ENCODE measurements at regions not wholly inside any gene's neighbourhood (a gene's known extent, or its start where the extent isn't known, plus 50 kb on each side); places are given as distances from the start of the nearest gene placed in this dataset.

DNA sequence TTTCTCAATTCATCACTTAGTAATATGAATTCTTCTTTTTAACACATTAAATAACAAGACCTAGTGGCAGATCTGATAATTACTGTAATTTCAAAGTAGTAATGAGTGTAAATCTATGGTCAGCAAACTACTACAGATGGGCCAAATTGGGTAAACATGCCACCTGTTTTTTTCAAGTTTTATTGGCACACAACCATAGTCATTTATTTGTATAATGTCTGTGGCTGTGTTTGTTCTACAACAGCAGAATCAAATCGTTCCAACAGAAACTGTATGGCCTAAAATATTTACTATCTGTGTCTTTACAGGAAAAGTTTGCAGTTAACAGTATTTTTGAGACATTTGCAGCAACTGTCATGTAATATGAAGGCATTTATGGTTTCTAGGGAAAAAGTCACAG is 86.1 kb upstream of the EYA2 start:
- no peak overlapping the region for H2BK120ac ChIP-seq (ENCODE audit: low read depth, low read length)
- H3K18ac ChIP-seq (ENCODE audit: low read depth in 1 of 2, low read length in 2 of 2) = no peak overlapping the region
- H3K14ac ChIP-seq (ENCODE audit: low read length in 2 of 2) = no peak overlapping the region
- peaks cover 6 to 84% of the 10 kb centered on the region in 2 experiments for H3K27me3 ChIP-seq (ENCODE audit: control insufficient read depth in 1 of 2, insufficient read depth in 1 of 2, low read length in 2 of 2)
- no peaks in the 10 kb centered on the region for H3K79me1 ChIP-seq (replicated peaks; ENCODE audit: low read length, poor library complexity, severe bottlenecking)
- H3K27ac ChIP-seq (ENCODE audit: low read length, poor library complexity, severe bottlenecking) = no peak overlapping the region
- no CpG with 5 or more reads among the region's 1 CpG for WGBS
- H3K4me2 ChIP-seq (ENCODE audit: low read length, poor library complexity, severe bottlenecking) = no peak overlapping the region
- H4K91ac ChIP-seq (ENCODE audit: low read length) = no peak overlapping the region
- H3K4me1 ChIP-seq (ENCODE audit: control insufficient read depth, insufficient read depth, low read depth, low read length) = no peaks in the 10 kb centered on the region
- H2AFZ ChIP-seq (ENCODE audit: low read depth, low read length) = no peak overlapping the region
- no peak overlapping the region for H3K4me3 ChIP-seq (ENCODE audit: insufficient read depth in 1 of 2, low read depth in 1 of 2, low read length in 2 of 2)
- H3K36me3 ChIP-seq (ENCODE audit: control insufficient read depth in 1 of 2, insufficient read depth in 2 of 2, low read depth in 1 of 2, low read length in 2 of 2) = no peaks in the 10 kb centered on the region
- H4K8ac ChIP-seq (ENCODE audit: low read length) = no peak overlapping the region
- no peaks in the 10 kb centered on the region for H3K9me3 ChIP-seq (ENCODE audit: control insufficient read depth, low read length)
- H2BK12ac ChIP-seq (ENCODE audit: low read length in 2 of 2) = no peak overlapping the region
- H3K4ac ChIP-seq (ENCODE audit: low read depth in 1 of 2, low read length in 2 of 2) = no peak overlapping the region
- H3K23ac ChIP-seq (ENCODE audit: low read length in 2 of 2) = no peak overlapping the region
- H2BK5ac ChIP-seq (ENCODE audit: low read depth, low read length, poor library complexity, severe bottlenecking) = no peak overlapping the region
- no peak for DNase-seq
- H2AK5ac ChIP-seq (ENCODE audit: low read length, severe bottlenecking) = no peak overlapping the region
- H3K9ac ChIP-seq (ENCODE audit: low read length) = no peak overlapping the region
- no peak overlapping the region for H2BK15ac ChIP-seq (ENCODE audit: low read depth, poor library complexity, severe bottlenecking)

- Histone ChIP-seq H2BK12ac (ENCODE audit: low read length in 2 of 2) (no peak overlapping the region), H3K4me1 (ENCODE audit: control insufficient read depth, insufficient read depth, low read depth, low read length) (no peaks in the 10 kb centered on the region), H3K27ac (ENCODE audit: low read length, poor library complexity, severe bottlenecking) (no peak overlapping the region), H3K18ac (ENCODE audit: low read depth in 1 of 2, low read length in 2 of 2) (no peak overlapping the region), H2BK5ac (ENCODE audit: low read depth, low read length, poor library complexity, severe bottlenecking) (no peak overlapping the region), H3K9ac (ENCODE audit: low read length) (no peak overlapping the region), H4K91ac (ENCODE audit: low read length) (no peak overlapping the region), H2BK120ac (ENCODE audit: low read depth, low read length) (no peak overlapping the region), H2AFZ (ENCODE audit: low read depth, low read length) (no peak overlapping the region), H4K8ac (ENCODE audit: low read length) (no peak overlapping the region), H3K4me3 (ENCODE audit: insufficient read depth in 1 of 2, low read depth in 1 of 2, low read length in 2 of 2) (no peak overlapping the region), H3K14ac (ENCODE audit: low read length in 2 of 2) (no peak overlapping the region), H2BK15ac (ENCODE audit: low read depth, poor library complexity, severe bottlenecking) (no peak overlapping the region), H3K36me3 (ENCODE audit: control insufficient read depth in 1 of 2, insufficient read depth in 2 of 2, low read depth in 1 of 2, low read length in 2 of 2) (no peaks in the 10 kb centered on the region), H3K27me3 (ENCODE audit: control insufficient read depth in 1 of 2, insufficient read depth in 1 of 2, low read length in 2 of 2) (peaks cover 6 to 76% of the 10 kb centered on the region in 2 experiments), H3K4me2 (ENCODE audit: low read length, poor library complexity, severe bottlenecking) (no peak overlapping the region), H3K79me1 (replicated peaks; ENCODE audit: low read length, poor library complexity, severe bottlenecking) (no peaks in the 10 kb centered on the region), H3K23ac (ENCODE audit: low read length in 2 of 2) (no peak overlapping the region), H2AK5ac (ENCODE audit: low read length, severe bottlenecking) (no peak overlapping the region), H3K4ac (ENCODE audit: low read depth in 1 of 2, low read length in 2 of 2) (no peak overlapping the region), H3K9me3 (ENCODE audit: control insufficient read depth, low read length) (no peaks in the 10 kb centered on the region)
- DNase-seq = no peak
- WGBS = 84% methylated on average over 11 of the region's 12 CpGs
These were observed 84.8 kb upstream of the EYA2 start for GRCh38 chr20:46809706-46810360.

DNA sequence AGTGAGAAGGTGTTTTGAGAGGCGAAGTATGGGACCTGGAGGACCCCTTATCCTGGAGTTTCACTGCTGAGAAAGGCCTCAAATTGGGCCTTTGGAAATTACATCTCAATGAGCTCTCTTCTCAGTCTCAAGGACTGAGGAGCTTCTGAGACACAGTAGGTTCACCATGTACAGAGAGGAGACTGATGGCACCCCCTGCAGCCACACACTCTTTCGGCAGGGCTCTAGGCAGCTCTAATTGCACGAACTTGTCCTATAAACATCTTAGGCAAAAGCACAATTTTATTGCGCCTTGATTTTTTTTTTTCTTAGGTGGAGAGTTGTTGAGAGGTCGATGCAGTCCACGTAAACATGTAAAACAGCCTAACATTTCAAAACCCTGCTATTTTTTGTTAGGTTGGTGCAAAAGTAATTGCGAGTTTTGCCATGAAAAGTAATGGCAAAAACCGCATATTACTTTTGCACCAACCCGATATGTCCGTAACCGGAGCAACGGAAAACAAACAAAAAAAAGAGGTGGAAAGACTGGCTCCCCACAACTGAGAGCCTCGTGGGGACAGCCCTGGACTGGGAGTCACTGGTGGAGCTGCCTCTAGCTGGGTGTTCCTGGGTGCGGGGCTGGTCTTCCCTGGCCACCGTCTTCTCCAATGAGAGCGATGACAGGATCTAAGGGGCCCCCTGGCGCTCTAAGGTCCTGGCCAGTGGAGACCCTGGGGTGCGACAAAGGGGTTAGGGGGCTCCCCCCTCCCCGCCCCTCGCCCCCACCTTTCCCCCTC is 84.0 kb upstream of the EYA2 start:
- Histone ChIP-seq H3K9me3 (ENCODE audit: control insufficient read depth, low read length) (no peaks in the 10 kb centered on the region), H3K9ac (ENCODE audit: low read length) (no peak overlapping the region), H3K4ac (ENCODE audit: low read depth in 1 of 2, low read length in 2 of 2) (no peak overlapping the region), H2BK5ac (ENCODE audit: low read depth, low read length, poor library complexity, severe bottlenecking) (no peak overlapping the region), H3K27me3 (ENCODE audit: control insufficient read depth in 1 of 2, insufficient read depth in 1 of 2, low read length in 2 of 2) (peaks cover 6 to 74% of the 10 kb centered on the region in 2 experiments), H2AFZ (ENCODE audit: low read depth, low read length) (no peak overlapping the region), H3K27ac (ENCODE audit: low read length, poor library complexity, severe bottlenecking) (no peak overlapping the region), H3K23ac (ENCODE audit: low read length in 2 of 2) (no peak overlapping the region), H3K4me2 (ENCODE audit: low read length, poor library complexity, severe bottlenecking) (no peak overlapping the region), H3K79me1 (replicated peaks; ENCODE audit: low read length, poor library complexity, severe bottlenecking) (no peaks in the 10 kb centered on the region), H2BK12ac (ENCODE audit: low read length in 2 of 2) (no peak overlapping the region), H2BK15ac (ENCODE audit: low read depth, poor library complexity, severe bottlenecking) (no peak overlapping the region), H3K4me3 (ENCODE audit: insufficient read depth in 1 of 2, low read depth in 1 of 2, low read length in 2 of 2) (no peak overlapping the region), H4K91ac (ENCODE audit: low read length) (no peak overlapping the region), H3K36me3 (ENCODE audit: control insufficient read depth in 1 of 2, insufficient read depth in 2 of 2, low read depth in 1 of 2, low read length in 2 of 2) (no peaks in the 10 kb centered on the region), H3K4me1 (ENCODE audit: control insufficient read depth, insufficient read depth, low read depth, low read length) (no peaks in the 10 kb centered on the region), H2BK120ac (ENCODE audit: low read depth, low read length) (no peak overlapping the region), H3K18ac (ENCODE audit: low read depth in 1 of 2, low read length in 2 of 2) (no peak overlapping the region), H4K8ac (ENCODE audit: low read length) (no peak overlapping the region), H3K14ac (ENCODE audit: low read length in 2 of 2) (no peak overlapping the region), H2AK5ac (ENCODE audit: low read length, severe bottlenecking) (no peak overlapping the region)
- 78% methylated on average over 15 of the region's 20 CpGs for WGBS
- DNase-seq = no peak

GRCh38 chr20:46811224-46812084 is 83.2 kb upstream of the EYA2 start:
- H2BK12ac ChIP-seq (ENCODE audit: low read length in 2 of 2) = no peak overlapping the region
- H2BK120ac ChIP-seq (ENCODE audit: low read depth, low read length) = no peak overlapping the region
- no peaks in the 10 kb centered on the region for H3K9me3 ChIP-seq (ENCODE audit: control insufficient read depth, low read length)
- no peak overlapping the region for H4K8ac ChIP-seq (ENCODE audit: low read length)
- H3K18ac ChIP-seq (ENCODE audit: low read depth in 1 of 2, low read length in 2 of 2) = no peak overlapping the region
- no peak overlapping the region for H3K14ac ChIP-seq (ENCODE audit: low read length in 2 of 2)
- H4K91ac ChIP-seq (ENCODE audit: low read length) = no peak overlapping the region
- H3K4me3 ChIP-seq (ENCODE audit: insufficient read depth in 1 of 2, low read depth in 1 of 2, low read length in 2 of 2) = no peak overlapping the region
- 53% methylated on average over 46 of the region's 54 CpGs for WGBS
- H3K27ac ChIP-seq (ENCODE audit: low read length, poor library complexity, severe bottlenecking) = no peak overlapping the region
- DNase-seq = no peak
- H3K4ac ChIP-seq (ENCODE audit: low read depth in 1 of 2, low read length in 2 of 2) = no peak overlapping the region
- no peak overlapping the region for H2BK5ac ChIP-seq (ENCODE audit: low read depth, low read length, poor library complexity, severe bottlenecking)
- no peak overlapping the region for H3K4me2 ChIP-seq (ENCODE audit: low read length, poor library complexity, severe bottlenecking)
- no peak overlapping the region for H2AFZ ChIP-seq (ENCODE audit: low read depth, low read length)
- H3K23ac ChIP-seq (ENCODE audit: low read length in 2 of 2) = no peak overlapping the region
- H3K27me3 ChIP-seq (ENCODE audit: control insufficient read depth in 1 of 2, insufficient read depth in 1 of 2, low read length in 2 of 2) = peaks cover 6 to 75% of the 10 kb centered on the region in 2 experiments
- no peak overlapping the region for H3K9ac ChIP-seq (ENCODE audit: low read length)
- H3K4me1 ChIP-seq (ENCODE audit: control insufficient read depth, insufficient read depth, low read depth, low read length) = no peaks in the 10 kb centered on the region
- H3K79me1 ChIP-seq (replicated peaks; ENCODE audit: low read length, poor library complexity, severe bottlenecking) = no peaks in the 10 kb centered on the region
- no peak overlapping the region for H2BK15ac ChIP-seq (ENCODE audit: low read depth, poor library complexity, severe bottlenecking)
- H2AK5ac ChIP-seq (ENCODE audit: low read length, severe bottlenecking) = no peak overlapping the region
- no peaks in the 10 kb centered on the region for H3K36me3 ChIP-seq (ENCODE audit: control insufficient read depth in 1 of 2, insufficient read depth in 2 of 2, low read depth in 1 of 2, low read length in 2 of 2)
